MM.1S (cell line): ENCODE measurements at regions not wholly inside any gene's neighbourhood (a gene's known extent, or its start where the extent isn't known, plus 50 kb on each side); places are given as distances from the start of the nearest gene placed in this dataset.

Experiments
- DNase-seq: peaks from one replicate; pipeline ENCODE4 v3.0.0-alpha.2; 2015
- H2AFZ ChIP-seq: fragments of 300-600 bp; sonication (generic); 2 replicates; pipeline ENCODE4 v1.6.0; 2016; ENCODE audit warnings: antibody characterized with exemption, low read length
- H3F3A ChIP-seq: fragments of 300-600 bp; sonication (generic); 2 replicates; pipeline ENCODE4 v1.6.1; 2016; ENCODE audit warnings: mild to moderate bottlenecking, antibody characterized with exemption, low read length, moderate library complexity, mixed read lengths; ENCODE audit not compliant: insufficient read depth
- H3K27ac ChIP-seq: fragments of 300-600 bp; sonication (generic); 2 replicates; pipeline ENCODE4 v1.5.1; 2016; ENCODE audit warnings: mild to moderate bottlenecking, low read length
- H3K27me3 ChIP-seq: fragments of 300-600 bp; sonication (generic); replicated peaks from 2 replicates; pipeline ENCODE4 v1.6.0; 2016; ENCODE audit warnings: low read length; ENCODE audit not compliant: insufficient read depth
- H3K36me3 ChIP-seq: fragments of 300-600 bp; sonication (generic); replicated peaks from 2 replicates; pipeline ENCODE4 v1.6.1; 2016; ENCODE audit warnings: mild to moderate bottlenecking, low read length, mixed read lengths; ENCODE audit not compliant: insufficient read depth
- H3K4me1 ChIP-seq: fragments of 300-600 bp; sonication (generic); 2 replicates; pipeline ENCODE4 v1.6.1; 2016; ENCODE audit warnings: low read length, mixed read lengths
- H3K4me2 ChIP-seq: fragments of 300-600 bp; sonication (generic); 2 replicates; pipeline ENCODE4 v1.6.0; 2016; ENCODE audit warnings: low read depth, low read length
- H3K4me3 ChIP-seq: fragments of 300-600 bp; sonication (generic); 2 replicates; pipeline ENCODE4 v1.5.1; 2016; ENCODE audit warnings: low read length, mixed read lengths
- H3K79me2 ChIP-seq: fragments of 300-600 bp; sonication (generic); 2 replicates; pipeline ENCODE4 v1.6.1; 2016; ENCODE audit warnings: mixed run types, low read length, mixed read lengths
- H3K9ac ChIP-seq: fragments of 300-600 bp; sonication (generic); 2 replicates; pipeline ENCODE4 v1.6.1; 2016; ENCODE audit warnings: low read length, mixed read lengths
- H3K9me2 ChIP-seq: fragments of 300-600 bp; sonication (generic); replicated peaks from 2 replicates; pipeline ENCODE4 v1.6.1; 2016; ENCODE audit warnings: mild to moderate bottlenecking, low read length, mixed read lengths; ENCODE audit not compliant: insufficient read depth
- H3K9me3 ChIP-seq: fragments of 300-600 bp; sonication (generic); replicated peaks from 2 replicates; pipeline ENCODE4 v1.6.1; 2016; ENCODE audit warnings: mild to moderate bottlenecking, low read length, mixed read lengths; ENCODE audit not compliant: insufficient read depth
- H4K20me1 ChIP-seq: fragments of 300-600 bp; sonication (generic); 2 replicates; pipeline ENCODE4 v1.6.1; 2016; ENCODE audit warnings: mild to moderate bottlenecking, low read length, moderate library complexity, mixed read lengths; ENCODE audit not compliant: insufficient read depth
- EZH2 ChIP-seq: fragments of 300-600 bp; sonication (generic); optimal IDR thresholded peaks from 2 replicates; pipeline ENCODE3; 2017; ENCODE audit warnings: low read depth, mild to moderate bottlenecking, antibody characterized with exemption, low read length, mixed read lengths
- EZH2phosphoT487 ChIP-seq: fragments of 300-600 bp; sonication (generic); IDR thresholded peaks from 2 replicates; pipeline ENCODE4 v1.6.1; 2018; ENCODE audit warnings: antibody characterized with exemption, low read length
- TF ChIP-seq, protein P1 (sequence below): fragments of 300-600 bp; sonication (generic); IDR thresholded peaks from 2 replicates; pipeline ENCODE4 v1.5.1; 2016; ENCODE audit warnings: antibody characterized with exemption, low read length, mixed read lengths

GRCh38 chr10:60497364-60497763 is 107.7 kb upstream of the ANK3 start:
- Histone ChIP-seq H3K9ac (no peak overlapping the region), H2AFZ (no peak overlapping the region), H3F3A (no peaks in the 10 kb centered on the region), H3K79me2 (no peaks in the 10 kb centered on the region), H3K4me1 (no peaks in the 10 kb centered on the region), H3K4me2 (no peak overlapping the region), H3K4me3 (no peak overlapping the region), H3K27ac (no peak overlapping the region), H3K9me2 (no peaks in the 10 kb centered on the region), H3K36me3 (no peaks in the 10 kb centered on the region), H4K20me1 (no peaks in the 10 kb centered on the region), H3K27me3 (no peaks in the 10 kb centered on the region), H3K9me3 (no peaks in the 10 kb centered on the region)
- no peak for DNase-seq
- TF ChIP-seq EZH2 (no peak), EZH2phosphoT487 (no peak)
- TF ChIP-seq, protein P1, sequence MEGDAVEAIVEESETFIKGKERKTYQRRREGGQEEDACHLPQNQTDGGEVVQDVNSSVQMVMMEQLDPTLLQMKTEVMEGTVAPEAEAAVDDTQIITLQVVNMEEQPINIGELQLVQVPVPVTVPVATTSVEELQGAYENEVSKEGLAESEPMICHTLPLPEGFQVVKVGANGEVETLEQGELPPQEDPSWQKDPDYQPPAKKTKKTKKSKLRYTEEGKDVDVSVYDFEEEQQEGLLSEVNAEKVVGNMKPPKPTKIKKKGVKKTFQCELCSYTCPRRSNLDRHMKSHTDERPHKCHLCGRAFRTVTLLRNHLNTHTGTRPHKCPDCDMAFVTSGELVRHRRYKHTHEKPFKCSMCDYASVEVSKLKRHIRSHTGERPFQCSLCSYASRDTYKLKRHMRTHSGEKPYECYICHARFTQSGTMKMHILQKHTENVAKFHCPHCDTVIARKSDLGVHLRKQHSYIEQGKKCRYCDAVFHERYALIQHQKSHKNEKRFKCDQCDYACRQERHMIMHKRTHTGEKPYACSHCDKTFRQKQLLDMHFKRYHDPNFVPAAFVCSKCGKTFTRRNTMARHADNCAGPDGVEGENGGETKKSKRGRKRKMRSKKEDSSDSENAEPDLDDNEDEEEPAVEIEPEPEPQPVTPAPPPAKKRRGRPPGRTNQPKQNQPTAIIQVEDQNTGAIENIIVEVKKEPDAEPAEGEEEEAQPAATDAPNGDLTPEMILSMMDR: no peak

- no peak overlapping the region for H3K4me2 ChIP-seq
- no peaks in the 10 kb centered on the region for H3K4me1 ChIP-seq
- H2AFZ ChIP-seq: no peak overlapping the region
- no peak overlapping the region for H3K27ac ChIP-seq
- TF ChIP-seq EZH2 (no peak), EZH2phosphoT487 (no peak)
- TF ChIP-seq, protein P1: no peak
- no peak for DNase-seq
- H3K9me3 ChIP-seq: no peaks in the 10 kb centered on the region
- H3F3A ChIP-seq: no peaks in the 10 kb centered on the region
- H3K9me2 ChIP-seq: no peaks in the 10 kb centered on the region
- no peak overlapping the region for H3K9ac ChIP-seq
- H3K79me2 ChIP-seq: no peaks in the 10 kb centered on the region
- H3K27me3 ChIP-seq: no peaks in the 10 kb centered on the region
- no peaks in the 10 kb centered on the region for H3K36me3 ChIP-seq
- no peak overlapping the region for H3K4me3 ChIP-seq
- H4K20me1 ChIP-seq: no peaks in the 10 kb centered on the region
Observed at GRCh38 chr10:60496181-60496580, 106.5 kb upstream of the ANK3 start.

- H3K9me3 ChIP-seq: no peaks in the 10 kb centered on the region
- H3F3A ChIP-seq: no peaks in the 10 kb centered on the region
- H3K9ac ChIP-seq: no peak overlapping the region
- no peaks in the 10 kb centered on the region for H4K20me1 ChIP-seq
- H3K4me3 ChIP-seq: no peak overlapping the region
- no peak for DNase-seq
- no peaks in the 10 kb centered on the region for H3K27me3 ChIP-seq
- H3K36me3 ChIP-seq: no peaks in the 10 kb centered on the region
- H3K79me2 ChIP-seq: no peaks in the 10 kb centered on the region
- no peak overlapping the region for H3K4me2 ChIP-seq
- H2AFZ ChIP-seq: no peak overlapping the region
- TF ChIP-seq EZH2phosphoT487: no peak
- TF ChIP-seq, protein P1: no peak
- TF ChIP-seq EZH2: no peak
- no peaks in the 10 kb centered on the region for H3K4me1 ChIP-seq
- no peaks in the 10 kb centered on the region for H3K9me2 ChIP-seq
- H3K27ac ChIP-seq: no peak overlapping the region
Observed at GRCh38 chr10:60495338-60496055, 105.8 kb upstream of the ANK3 start.
